K562 (cell line): ENCODE measurements at regions not wholly inside any gene's neighbourhood (a gene's known extent, or its start where the extent isn't known, plus 50 kb on each side); places are given as distances from the start of the nearest gene placed in this dataset.

Experiments used
- ATAC-seq: fragments of 200-7000 bp; cut with Tn5 transposase; 3 replicates; pipeline ENCODE4 v1.9.1; 2020; ENCODE audit warnings: moderate library complexity
- BruUV-seq: library from RNA; stranded (reverse); fragments of 400-500 nt; replicated peaks from 2 replicates; lab custom pipeline; 2021; lab: Mats Ljungman, UMichigan
- CTCF ChIA-PET: fragments of 300-600 bp; formaldehyde crosslinking; extraction: SDS; loops from one replicate; lab custom pipeline; 2021; ENCODE audit warnings: low intra/inter-chr PET ratio; lab: Yijun Ruan, JAX
- POLR2A ChIA-PET: fragments of 300-600, 350-650 bp; sonication (Branson Sonifier 250); formaldehyde crosslinking; extraction: SDS; loops from one replicate; lab custom pipeline; 2021; ENCODE audit warnings: antibody characterized with exemption, inconsistent platforms; lab: Yijun Ruan, JAX
- DNase-seq, 4 experiments: peaks; one replicate each; pipeline versions ENCODE4 v3.0.0 to v3.0.0-alpha.2; 2011 to 2018; ENCODE audit warnings: low spot score in 3 of 4, mixed read lengths in 3 of 4; ENCODE audit errors: extremely low read depth in 1 of 4
- FAIRE-seq: peaks from 2 replicates; lab custom pipeline; 2011; peaks lifted over from hg19 to GRCh38; lab: Jason Lieb, UNC
- H2AFZ ChIP-seq: 2 replicates; pipeline ENCODE4 v1.6.0; 2011; ENCODE audit warnings: low read depth, low read length, control low read depth, inconsistent platforms
- H3K27ac ChIP-seq: fragments of 200-600 bp; 3 replicates; pipeline ENCODE4 v1.8.0; 2011; ENCODE audit warnings: low read depth, mild to moderate bottlenecking, control low read depth, inconsistent platforms, low read length, moderate library complexity, mixed read lengths; ENCODE audit errors: extremely low read depth
- H3K27me3 ChIP-seq, 2 experiments: fragments of 300-600 bp in 1 of 2; 2 replicates in 1 of 2; 3 replicates in 1 of 2; pipeline versions ENCODE4 v1.6.0 to v1.8.0; 2011; ENCODE audit warnings: inconsistent platforms in 2 of 2, low read length in 2 of 2, mild to moderate bottlenecking in 1 of 2, mixed read lengths in 1 of 2, moderate library complexity in 1 of 2; ENCODE audit not compliant: control insufficient read depth in 2 of 2, insufficient read depth in 2 of 2
- H3K36me3 ChIP-seq: fragments of 300-600 bp; 3 replicates; pipeline ENCODE4 v1.8.0; 2011; ENCODE audit warnings: mild to moderate bottlenecking, low read length, inconsistent platforms; ENCODE audit not compliant: control insufficient read depth, insufficient read depth
- H3K4me1 ChIP-seq, 2 experiments: fragments of 200-600 bp in 1 of 2; replicated peaks in 1 of 2; 2 replicates in 1 of 2; 3 replicates in 1 of 2; pipeline versions ENCODE4 v1.5.1 to v1.8.0; 2011; ENCODE audit warnings: inconsistent platforms in 2 of 2, low read length in 2 of 2, mild to moderate bottlenecking in 1 of 2, mixed read lengths in 1 of 2, moderate library complexity in 1 of 2; ENCODE audit not compliant: control insufficient read depth in 2 of 2, insufficient read depth in 2 of 2
- H3K4me2 ChIP-seq: 2 replicates; pipeline ENCODE4 v1.6.1; 2011; ENCODE audit warnings: low read length, control low read depth, inconsistent platforms, mixed read lengths; ENCODE audit not compliant: insufficient read depth
- H3K4me3 ChIP-seq: fragments of 200-600 bp; sonication (generic), shearing (Covaris generic); 2 replicates; pipeline ENCODE4 v1.5.1; 2016; ENCODE audit warnings: control low read depth, inconsistent platforms
- H3K79me2 ChIP-seq: fragments of 200-600 bp; 3 replicates; pipeline ENCODE4 v1.8.0; 2011; ENCODE audit warnings: low read length, inconsistent platforms; ENCODE audit not compliant: control insufficient read depth, insufficient read depth
- H3K9ac ChIP-seq, 2 experiments: 2 replicates each; pipeline versions ENCODE4 v1.6.0 to v1.6.1; 2011; ENCODE audit warnings: low read depth in 2 of 2, low read length in 2 of 2, control low read depth in 1 of 2, inconsistent platforms in 1 of 2, mild to moderate bottlenecking in 1 of 2, mixed read lengths in 1 of 2; ENCODE audit not compliant: insufficient read depth in 1 of 2
- H3K9me1 ChIP-seq: one replicate; pipeline ENCODE4 v1.6.0; 2011; ENCODE audit warnings: inconsistent platforms, mild to moderate bottlenecking, low read length, moderate library complexity; ENCODE audit not compliant: control insufficient read depth, insufficient read depth
- H3K9me3 ChIP-seq: replicated peaks from 2 replicates; pipeline ENCODE4 v1.5.1; 2011; ENCODE audit warnings: low read depth, low read length, inconsistent platforms; ENCODE audit not compliant: control insufficient read depth, insufficient read depth
- H4K20me1 ChIP-seq: replicated peaks from 2 replicates; pipeline ENCODE4 v1.6.1; 2011; ENCODE audit warnings: low read length, inconsistent platforms, mixed read lengths; ENCODE audit not compliant: control insufficient read depth, insufficient read depth
- GATAD2B ChIP-seq: fragments of 450-650 bp; IDR thresholded peaks from 2 replicates; pipeline ENCODE4 v1.6.1; 2017; ENCODE audit warnings: mild to moderate bottlenecking, borderline replicate concordance
- MED1 ChIP-seq: sonication (generic); formaldehyde crosslinking; IDR thresholded peaks from 2 replicates; pipeline ENCODE4 v1.8.1; 2023; ENCODE audit warnings: missing genetic modification reagents, borderline replicate concordance
- ZNF24 ChIP-seq: fragments of 450-650 bp; IDR thresholded peaks from 2 replicates; pipeline ENCODE4 v1.6.1; 2016
- ZNF707 ChIP-seq: fragments of 250-450 bp; sonication (Bioruptor Pico); conservative IDR thresholded peaks from 2 replicates; pipeline ENCODE4 v1.8.0; 2022; ENCODE audit warnings: inconsistent platforms, mild to moderate bottlenecking, moderate library complexity
- WGBS: fragments of 100-300 bp; shearing (Covaris generic); methylation state at CpG from one replicate; pipeline ENCODE4 v1.1.6; 2016; ENCODE audit warnings: low coverage, mixed read lengths; ENCODE audit not compliant: insufficient coverage; ENCODE audit errors: missing lambda C conversion rate; 5-methylcytosine and 5-hydroxymethylcytosine counted together
- in situ Hi-C: fragments of 300-500 bp; cut with MboI; formaldehyde crosslinking; loops from 4 replicates; pipeline ENCODE4 v1.15.0; 2018; ENCODE audit warnings: inconsistent platforms, mixed read lengths
- intact Hi-C: fragments of 100-400 bp; cut with micrococcal nuclease; formaldehyde crosslinking; loops from 2 replicates; pipeline ENCODE4 v1.14.2; 2022

GRCh38 chr2:21993002-21993401 is 869.2 kb downstream of the TDRD15 start:
- H3K9me1 ChIP-seq: no peaks in the 10 kb centered on the region
- POLR2A ChIA-PET: no interaction called here
- no peak overlapping the region for H3K4me2 ChIP-seq
- ATAC-seq: no peak
- no peak overlapping the region for H3K27ac ChIP-seq
- WGBS: 0% methylated on average over 1 of the region's 1 CpG
- BruUV-seq: no TSS peak
- H3K79me2 ChIP-seq: no peaks in the 10 kb centered on the region
- H4K20me1 ChIP-seq: no peaks in the 10 kb centered on the region
- no peak for DNase-seq
- H3K9ac ChIP-seq: no peak overlapping the region
- no peaks in the 10 kb centered on the region for H3K4me1 ChIP-seq
- in situ Hi-C loops: no loop called here
- CTCF ChIA-PET: no interaction called here
- H3K36me3 ChIP-seq: no peaks in the 10 kb centered on the region
- FAIRE-seq: no peak
- H3K4me3 ChIP-seq: no peak overlapping the region
- intact Hi-C loops: no loop called here
- no peaks in the 10 kb centered on the region for H3K27me3 ChIP-seq
- no peak overlapping the region for H2AFZ ChIP-seq
- TF ChIP-seq ZNF707: peak; percentile 95
- TF ChIP-seq ZNF24: no peak
- no peak for TF ChIP-seq GATAD2B
- no peaks in the 10 kb centered on the region; the same call in none of the 2 replicates for H3K9me3 ChIP-seq

GRCh38 chr2:21996339-21996738 is 872.6 kb downstream of the TDRD15 start:
- intact Hi-C loops: no loop called here
- Histone ChIP-seq H4K20me1 (no peaks in the 10 kb centered on the region), H3K4me2 (no peak overlapping the region), H2AFZ (no peak overlapping the region), H3K9ac (no peak overlapping the region), H3K4me3 (no peak overlapping the region), H3K9me1 (no peaks in the 10 kb centered on the region), H3K27me3 (no peaks in the 10 kb centered on the region), H3K27ac (no peak overlapping the region), H3K4me1 (no peaks in the 10 kb centered on the region), H3K9me3 (no peaks in the 10 kb centered on the region; the same call in none of the 2 replicates), H3K79me2 (no peaks in the 10 kb centered on the region), H3K36me3 (no peaks in the 10 kb centered on the region)
- ATAC-seq (no peak), DNase-seq (no peak), FAIRE-seq (no peak)
- CTCF ChIA-PET: no interaction called here
- in situ Hi-C loops: no loop called here
- WGBS: 0% methylated on average over 5 of the region's 5 CpGs
- TF ChIP-seq MED1 (CRISPR knock-in tag): no peak
- no TSS peak for BruUV-seq
- POLR2A ChIA-PET: no interaction called here
